K562 (cell line): ENCODE measurements at regions not wholly inside any gene's neighbourhood (a gene's known extent, or its start where the extent isn't known, plus 50 kb on each side); places are given as distances from the start of the nearest gene placed in this dataset.

Experiments
- ADNP ChIP-seq: fragments of 200-800 bp; sonication (Bioruptor generic); IDR thresholded peaks from 2 replicates; pipeline ENCODE4 v1.6.1; 2016; ENCODE audit warnings: missing genetic modification characterization, missing compliant biosample characterization
- BRF1 ChIP-seq: IDR thresholded peaks from 3 replicates; pipeline ENCODE4 v1.6.1; 2011; ENCODE audit warnings: borderline replicate concordance, mild to moderate bottlenecking; ENCODE audit not compliant: insufficient read length; ENCODE audit errors: extremely low read depth
- CBFA2T2 ChIP-seq: fragments of 450-650 bp; conservative IDR thresholded peaks from 2 replicates; pipeline ENCODE4 v1.6.1; 2017; ENCODE audit warnings: mild to moderate bottlenecking
- CBX3 ChIP-seq, 2 experiments: IDR thresholded peaks; 1 replicate in 1 of 2; 2 replicates in 1 of 2; pipeline ENCODE4 v1.6.1; 2012; ENCODE audit warnings: inconsistent platforms in 2 of 2, low read length in 2 of 2, borderline replicate concordance in 1 of 2, control low read depth in 1 of 2
- HMG20A ChIP-seq: fragments of 450-650 bp; formaldehyde crosslinking; conservative IDR thresholded peaks from 2 replicates; pipeline ENCODE4 v1.4.0; 2020; ENCODE audit warnings: mild to moderate bottlenecking, mixed read lengths
- MAZ ChIP-seq, 2 experiments: fragments of 450-650 bp in 1 of 2; sonication (generic) in 1 of 2; formaldehyde crosslinking; IDR thresholded peaks in 1 of 2; conservative IDR thresholded peaks in 1 of 2; 2 replicates each; pipeline versions ENCODE4 v1.4.0 to v1.5.0; 2020; ENCODE audit warnings: mild to moderate bottlenecking in 1 of 2, missing genetic modification reagents in 1 of 2
- RBM34 ChIP-seq: fragments of 200-400 bp; formaldehyde crosslinking; IDR thresholded peaks from 2 replicates; pipeline ENCODE4 v1.6.1; 2018; ENCODE audit warnings: low read length, borderline replicate concordance; ENCODE audit not compliant: insufficient read depth
- SAFB2 ChIP-seq: fragments of 200-400 bp; formaldehyde crosslinking; IDR thresholded peaks from 2 replicates; pipeline ENCODE4 v1.6.1; 2018; ENCODE audit warnings: borderline replicate concordance, low read length, low read depth, moderate library complexity; ENCODE audit not compliant: severe bottlenecking
- THRB ChIP-seq: fragments of 450-650 bp; formaldehyde crosslinking; conservative IDR thresholded peaks from 2 replicates; pipeline ENCODE4 v1.4.0; 2022; ENCODE audit warnings: mild to moderate bottlenecking, missing genetic modification characterization
- TSC22D4 ChIP-seq: fragments of 450-650 bp; IDR thresholded peaks from 2 replicates; pipeline ENCODE4 v1.6.1; 2016; ENCODE audit warnings: missing genetic modification characterization, missing biosample characterization, control low read depth
- ZKSCAN1 ChIP-seq: fragments of 150-350 bp; IDR thresholded peaks from 2 replicates; pipeline ENCODE4 v1.6.1; 2016; ENCODE audit warnings: low read depth, low read length
- ZNF121 ChIP-seq: sonication (generic); formaldehyde crosslinking; conservative IDR thresholded peaks from 2 replicates; pipeline ENCODE4 v1.8.0; 2022; ENCODE audit warnings: missing genetic modification reagents
- ZNF436 ChIP-seq: fragments of 250-450, 450-650 bp; sonication (Bioruptor Pico); formaldehyde crosslinking; IDR thresholded peaks from 2 replicates; pipeline ENCODE4 v1.7.0; 2020; ENCODE audit warnings: mild to moderate bottlenecking
- ZNF644 ChIP-seq: fragments of 200-800 bp; sonication (Bioruptor generic); IDR thresholded peaks from 2 replicates; pipeline ENCODE4 v1.6.1; 2016; ENCODE audit warnings: low read depth, missing genetic modification characterization, missing compliant biosample characterization
- ZNF778 ChIP-seq: fragments of 450-650 bp; formaldehyde crosslinking; IDR thresholded peaks from 2 replicates; pipeline ENCODE4 v1.4.0; 2020; ENCODE audit warnings: mild to moderate bottlenecking, moderate library complexity
- TF ChIP-seq, protein P1 (sequence below): fragments of 250-450 bp; sonication (Bioruptor Pico); IDR thresholded peaks from 2 replicates; pipeline ENCODE4 v1.8.0; 2022; ENCODE audit warnings: moderate library complexity, mild to moderate bottlenecking, inconsistent platforms

DNA sequence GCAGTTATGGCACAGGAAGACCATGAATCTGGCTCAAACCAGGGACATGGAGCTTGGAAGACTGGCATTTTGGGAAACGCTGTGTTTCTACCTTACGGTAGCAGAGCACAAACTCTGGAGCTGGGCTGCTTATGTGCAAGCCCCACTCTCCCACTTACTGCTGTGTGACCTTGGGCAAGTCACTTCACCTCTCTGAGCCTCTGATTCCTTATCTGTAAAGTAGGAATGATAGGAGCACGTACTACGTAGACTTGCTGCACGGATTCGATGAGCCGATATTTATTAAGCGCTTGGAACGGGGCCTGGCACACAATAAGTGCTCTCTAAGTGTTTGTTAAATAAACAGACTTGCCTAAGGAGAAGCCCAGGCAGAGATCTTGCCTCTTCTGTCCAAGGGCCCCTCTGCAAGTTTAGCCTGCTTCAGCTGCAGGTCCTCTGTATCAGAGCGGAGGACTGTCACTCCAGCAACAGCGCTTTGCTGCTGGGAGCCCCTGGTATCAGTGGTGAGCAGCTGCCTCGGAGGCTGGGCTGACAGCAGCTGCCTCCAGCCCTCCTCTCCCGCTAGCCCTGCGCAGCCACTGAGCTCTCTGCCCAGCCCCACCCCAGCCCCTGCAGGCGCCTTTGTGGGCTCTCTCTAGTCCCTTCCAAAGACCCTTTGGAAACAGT, 96.9 kb upstream of the ANO1 start (continued):
- TF ChIP-seq THRB (CRISPR knock-in tag) (no peak), RBM34 (no peak), HMG20A (CRISPR knock-in tag) (no peak), ZNF778 (CRISPR knock-in tag) (no peak), SAFB2 (no peak), CBFA2T2 (peak; percentile 93), ADNP (peak; percentile 93), ZNF121 (CRISPR knock-in tag) (no peak), ZNF436 (CRISPR knock-in tag) (no peak), CBX3 (IDR thresholded peaks at IDR 0.05; ENCODE audit: borderline replicate concordance in 1 of 2, low read length in 2 of 2) (peak in 1 of 2 experiments; percentile 61; a peak in 1 of 3 replicates), TSC22D4 (tag) (no peak), ZNF644 (tag) (no peak), BRF1 (no peak), MAZ (CRISPR knock-in tag; conservative IDR thresholded peaks at IDR 0.05 in 1 of 2, IDR thresholded peaks at IDR 0.05 in 1 of 2) (peak; percentile 29 to 44; a peak in 1 of 4 replicates), ZKSCAN1 (peak; percentile 42; the same call in 1 of the 2 replicates)
- TF ChIP-seq, protein P1, sequence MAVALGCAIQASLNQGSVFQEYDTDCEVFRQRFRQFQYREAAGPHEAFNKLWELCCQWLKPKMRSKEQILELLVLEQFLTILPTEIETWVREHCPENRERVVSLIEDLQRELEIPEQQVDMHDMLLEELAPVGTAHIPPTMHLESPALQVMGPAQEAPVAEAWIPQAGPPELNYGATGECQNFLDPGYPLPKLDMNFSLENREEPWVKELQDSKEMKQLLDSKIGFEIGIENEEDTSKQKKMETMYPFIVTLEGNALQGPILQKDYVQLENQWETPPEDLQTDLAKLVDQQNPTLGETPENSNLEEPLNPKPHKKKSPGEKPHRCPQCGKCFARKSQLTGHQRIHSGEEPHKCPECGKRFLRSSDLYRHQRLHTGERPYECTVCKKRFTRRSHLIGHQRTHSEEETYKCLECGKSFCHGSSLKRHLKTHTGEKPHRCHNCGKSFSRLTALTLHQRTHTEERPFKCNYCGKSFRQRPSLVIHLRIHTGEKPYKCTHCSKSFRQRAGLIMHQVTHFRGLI (CRISPR knock-in tag) = no peak
